WERI-Rb-1 (cell line): ENCODE measurements at regions not wholly inside any gene's neighbourhood (a gene's known extent, or its start where the extent isn't known, plus 50 kb on each side); places are given as distances from the start of the nearest gene placed in this dataset.

Source experiments
- DNase-seq: peaks from one replicate; pipeline ENCODE4 v3.0.0-alpha.2; 2020
- H3K27ac ChIP-seq: fragments of 250-450 bp; sonication (Bioruptor Pico); 2 replicates; pipeline ENCODE4 v1.5.1; 2020; ENCODE audit warnings: mild to moderate bottlenecking, moderate library complexity
- H3K27me3 ChIP-seq: fragments of 250-450 bp; sonication (Bioruptor Pico); 2 replicates; pipeline ENCODE4 v1.5.1; 2021; ENCODE audit warnings: mild to moderate bottlenecking, low read depth, moderate library complexity; ENCODE audit not compliant: insufficient read depth, severe bottlenecking
- H3K36me3 ChIP-seq: fragments of 250-450 bp; sonication (Bioruptor Pico); 2 replicates; pipeline ENCODE4 v1.5.1; 2020; ENCODE audit warnings: mild to moderate bottlenecking, moderate library complexity
- H3K4me3 ChIP-seq: 2 replicates; pipeline ENCODE4 v1.5.1; 2011; ENCODE audit warnings: low read depth, mild to moderate bottlenecking, control low read depth, low read length
- H3K9me3 ChIP-seq: fragments of 250-450 bp; sonication (Bioruptor Pico); 2 replicates; pipeline ENCODE4 v1.5.1; 2021; ENCODE audit warnings: mild to moderate bottlenecking, moderate library complexity; ENCODE audit not compliant: severe bottlenecking
- TF ChIP-seq, protein P1 (sequence below): IDR thresholded peaks from 2 replicates; pipeline ENCODE4 v1.5.1; 2011; ENCODE audit warnings: low read depth, mild to moderate bottlenecking, control low read depth, inconsistent platforms, low read length

DNA sequence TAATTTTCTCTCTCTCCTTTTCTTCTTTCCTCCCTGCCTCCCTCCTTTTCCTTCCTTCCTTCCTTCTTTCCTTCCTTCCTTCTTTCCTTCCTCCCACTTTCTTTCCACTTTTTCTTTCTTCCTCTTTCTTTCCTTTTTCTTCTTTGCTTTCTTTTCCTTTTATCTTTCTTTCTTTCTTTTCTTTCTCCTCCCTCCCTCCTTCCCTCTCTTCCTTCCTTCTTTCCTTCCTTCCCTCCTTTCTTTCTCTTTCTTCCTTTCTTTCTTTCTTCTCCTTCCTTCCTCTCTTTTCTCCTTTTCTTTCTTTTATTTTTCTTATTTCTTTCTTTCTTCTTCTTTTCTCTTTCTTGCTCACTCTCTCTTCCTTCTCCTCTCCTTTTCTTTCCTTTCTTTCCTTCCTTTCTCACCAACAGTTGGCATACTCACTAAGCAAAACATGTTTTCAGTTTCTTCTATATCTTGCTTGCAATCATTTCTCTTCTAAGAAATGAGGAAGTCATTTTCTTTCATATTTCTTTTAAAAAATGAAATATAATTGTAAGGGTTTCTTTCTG is 97.1 kb upstream of the MAF start:
- no peak for DNase-seq
- Histone ChIP-seq H3K4me3 (no peak overlapping the region), H3K27me3 (peaks cover 41% of the 10 kb centered on the region), H3K27ac (no peak overlapping the region), H3K36me3 (no peaks in the 10 kb centered on the region), H3K9me3 (no peaks in the 10 kb centered on the region)
- TF ChIP-seq, protein P1, sequence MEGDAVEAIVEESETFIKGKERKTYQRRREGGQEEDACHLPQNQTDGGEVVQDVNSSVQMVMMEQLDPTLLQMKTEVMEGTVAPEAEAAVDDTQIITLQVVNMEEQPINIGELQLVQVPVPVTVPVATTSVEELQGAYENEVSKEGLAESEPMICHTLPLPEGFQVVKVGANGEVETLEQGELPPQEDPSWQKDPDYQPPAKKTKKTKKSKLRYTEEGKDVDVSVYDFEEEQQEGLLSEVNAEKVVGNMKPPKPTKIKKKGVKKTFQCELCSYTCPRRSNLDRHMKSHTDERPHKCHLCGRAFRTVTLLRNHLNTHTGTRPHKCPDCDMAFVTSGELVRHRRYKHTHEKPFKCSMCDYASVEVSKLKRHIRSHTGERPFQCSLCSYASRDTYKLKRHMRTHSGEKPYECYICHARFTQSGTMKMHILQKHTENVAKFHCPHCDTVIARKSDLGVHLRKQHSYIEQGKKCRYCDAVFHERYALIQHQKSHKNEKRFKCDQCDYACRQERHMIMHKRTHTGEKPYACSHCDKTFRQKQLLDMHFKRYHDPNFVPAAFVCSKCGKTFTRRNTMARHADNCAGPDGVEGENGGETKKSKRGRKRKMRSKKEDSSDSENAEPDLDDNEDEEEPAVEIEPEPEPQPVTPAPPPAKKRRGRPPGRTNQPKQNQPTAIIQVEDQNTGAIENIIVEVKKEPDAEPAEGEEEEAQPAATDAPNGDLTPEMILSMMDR: no peak

DNA sequence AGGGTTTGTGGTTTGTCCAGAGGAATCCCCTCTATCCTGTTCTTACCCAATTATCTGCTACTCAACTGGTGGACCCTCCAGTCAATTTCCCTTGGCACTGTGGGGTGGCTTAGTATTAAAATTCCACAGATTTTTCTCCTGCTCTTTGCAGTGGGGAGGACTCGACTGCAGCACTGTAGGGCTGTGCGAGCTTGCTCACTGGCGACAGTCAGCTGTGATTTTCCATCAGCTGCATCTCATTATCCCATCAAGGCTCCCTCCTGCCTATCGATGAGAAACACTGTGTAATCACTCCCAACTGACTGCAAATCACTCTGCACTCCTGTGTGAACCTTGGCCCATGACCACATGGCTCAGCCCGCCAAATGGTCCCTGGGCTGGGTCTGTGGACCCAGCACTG is 90.5 kb upstream of the MAF start:
- H3K27ac ChIP-seq: no peak overlapping the region
- no peaks in the 10 kb centered on the region for H3K36me3 ChIP-seq
- TF ChIP-seq, protein P1: no peak
- peaks cover 31% of the 10 kb centered on the region for H3K27me3 ChIP-seq
- no peak overlapping the region for H3K4me3 ChIP-seq
- no peaks in the 10 kb centered on the region for H3K9me3 ChIP-seq
- no peak for DNase-seq

DNA sequence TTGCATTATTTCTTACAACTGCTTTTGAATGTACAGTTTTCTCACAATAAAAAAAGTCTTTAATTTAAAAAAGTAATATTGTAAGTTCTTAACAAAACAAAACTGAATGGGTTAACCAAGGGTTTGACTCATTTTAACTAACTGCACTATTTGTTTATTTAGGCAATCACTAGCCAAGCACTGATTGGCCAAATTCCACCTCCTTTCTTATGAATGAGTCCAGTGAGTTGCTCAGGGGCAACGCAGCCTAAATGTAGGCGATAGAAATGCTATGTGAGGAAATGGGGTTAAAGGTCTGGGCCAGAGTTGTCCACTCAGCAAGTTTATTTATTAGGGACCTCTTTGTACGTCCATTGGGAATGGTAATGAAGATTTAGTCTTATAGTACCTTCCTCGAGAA is 89.6 kb upstream of the MAF start:
- H3K27ac ChIP-seq: no peak overlapping the region
- DNase-seq: no peak
- no peak overlapping the region for H3K4me3 ChIP-seq
- no peaks in the 10 kb centered on the region for H3K9me3 ChIP-seq
- no peaks in the 10 kb centered on the region for H3K36me3 ChIP-seq
- peaks cover 35% of the 10 kb centered on the region for H3K27me3 ChIP-seq
- TF ChIP-seq, protein P1: no peak

DNA sequence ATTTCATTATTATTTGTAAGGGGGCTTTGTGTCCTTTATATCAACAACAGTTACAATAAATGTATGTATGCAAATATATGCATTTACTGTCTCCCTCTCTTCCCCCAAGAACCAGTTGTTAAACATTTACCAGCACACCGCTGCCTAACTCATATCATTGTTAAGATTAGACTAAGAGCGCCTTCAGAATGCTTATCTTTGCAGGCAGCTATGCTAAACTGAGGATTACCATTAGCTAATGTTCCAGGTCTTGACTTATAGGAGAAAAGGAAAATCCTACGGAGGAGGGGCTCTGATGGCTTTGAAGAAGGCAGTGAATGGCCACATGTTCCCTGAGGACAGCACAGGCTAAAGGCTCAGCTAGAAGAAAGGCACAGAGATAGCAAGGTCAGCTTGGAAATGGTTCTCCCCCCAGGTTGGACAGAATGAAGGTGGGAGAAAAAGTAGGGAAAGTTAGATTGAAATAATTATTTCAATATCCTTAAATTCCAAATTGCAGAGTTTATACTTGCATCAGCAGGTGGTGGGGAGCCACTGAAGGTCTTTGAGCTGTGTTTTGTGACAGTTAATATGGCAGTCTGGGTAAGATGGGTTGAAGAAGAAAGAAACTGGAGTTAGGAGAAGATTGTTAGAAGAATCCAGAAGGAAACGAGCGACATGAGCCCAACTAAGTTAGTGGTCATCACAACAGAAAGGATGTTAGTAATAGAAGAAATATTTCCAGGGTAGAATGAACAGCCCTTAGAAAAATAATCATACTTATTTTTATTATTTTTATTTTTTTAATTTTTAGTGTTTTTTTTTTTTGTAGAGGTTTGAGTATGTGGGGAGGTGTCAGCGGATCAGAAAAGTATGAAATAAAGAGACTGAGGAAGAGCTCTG is 87.0 kb upstream of the MAF start:
- TF ChIP-seq, protein P1: no peak
- peaks cover 48% of the 10 kb centered on the region for H3K27me3 ChIP-seq
- H3K4me3 ChIP-seq: no peak overlapping the region
- H3K9me3 ChIP-seq: no peaks in the 10 kb centered on the region
- no peak for DNase-seq
- no peaks in the 10 kb centered on the region for H3K36me3 ChIP-seq
- no peak overlapping the region for H3K27ac ChIP-seq

DNA sequence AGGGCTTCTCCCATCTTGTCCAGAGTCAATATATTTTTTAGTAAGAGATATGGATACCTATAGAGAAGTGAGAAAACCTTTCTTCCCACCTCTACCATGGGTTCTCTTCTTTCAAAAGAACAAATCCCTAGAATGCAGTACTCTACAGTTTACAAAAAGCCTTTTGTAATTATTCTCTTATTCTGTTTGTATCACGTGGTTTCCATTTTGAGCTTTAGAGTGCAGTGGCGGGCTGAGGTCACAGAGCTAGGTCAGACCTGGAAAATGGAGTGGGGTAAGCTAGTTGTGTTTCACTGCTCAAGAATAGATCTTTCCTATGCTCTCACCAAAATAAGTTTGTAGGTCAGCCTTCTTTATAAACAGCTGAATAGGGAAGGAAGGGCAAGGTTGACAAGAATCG is 85.3 kb upstream of the MAF start:
- H3K9me3 ChIP-seq: no peaks in the 10 kb centered on the region
- no peak overlapping the region for H3K4me3 ChIP-seq
- H3K27ac ChIP-seq: no peak overlapping the region
- peaks cover 50% of the 10 kb centered on the region for H3K27me3 ChIP-seq
- TF ChIP-seq, protein P1: no peak
- DNase-seq: no peak
- H3K36me3 ChIP-seq: no peaks in the 10 kb centered on the region
